Nephron progenitor cell (in vitro differentiated cells): ENCODE measurements at regions not wholly inside any gene's neighbourhood (a gene's known extent, or its start where the extent isn't known, plus 50 kb on each side); places are given as distances from the start of the nearest gene placed in this dataset.
"Not testable (repeated sequence)": the region's sequence is repeated elsewhere in the genome, so short reads cannot be mapped to it uniquely, and the experiment has no call there.

Experiments
- DNase-seq: peaks from one replicate; pipeline ENCODE4 v3.0.0; 2021
- H3K27ac Mint-ChIP-seq: 2 replicates; pipeline ENCODE4 v1.8.0; 2021; ENCODE audit warnings: mild to moderate bottlenecking, moderate library complexity, mixed read lengths
- H3K27me3 Mint-ChIP-seq: 2 replicates; pipeline ENCODE4 v1.8.0; 2021; ENCODE audit warnings: mild to moderate bottlenecking, low read depth, mixed read lengths; ENCODE audit not compliant: poor library complexity
- H3K36me3 Mint-ChIP-seq: 2 replicates; pipeline ENCODE4 v1.8.0; 2021; ENCODE audit warnings: low read depth, mixed read lengths
- H3K4me1 Mint-ChIP-seq: 2 replicates; pipeline ENCODE4 v1.8.0; 2021; ENCODE audit warnings: mixed read lengths
- H3K4me3 Mint-ChIP-seq: 2 replicates; pipeline ENCODE4 v1.8.0; 2021; ENCODE audit warnings: mild to moderate bottlenecking, moderate library complexity, mixed read lengths
- H3K9me3 Mint-ChIP-seq: 2 replicates; pipeline ENCODE4 v1.8.0; 2021; ENCODE audit warnings: mild to moderate bottlenecking, moderate library complexity, mixed read lengths
- TF ChIP-seq, protein P1 (sequence below): fragments of 200-600 bp; sonication (generic); IDR thresholded peaks from 2 replicates; pipeline ENCODE4 v1.5.0; 2021; ENCODE audit warnings: antibody characterized with exemption

DNA sequence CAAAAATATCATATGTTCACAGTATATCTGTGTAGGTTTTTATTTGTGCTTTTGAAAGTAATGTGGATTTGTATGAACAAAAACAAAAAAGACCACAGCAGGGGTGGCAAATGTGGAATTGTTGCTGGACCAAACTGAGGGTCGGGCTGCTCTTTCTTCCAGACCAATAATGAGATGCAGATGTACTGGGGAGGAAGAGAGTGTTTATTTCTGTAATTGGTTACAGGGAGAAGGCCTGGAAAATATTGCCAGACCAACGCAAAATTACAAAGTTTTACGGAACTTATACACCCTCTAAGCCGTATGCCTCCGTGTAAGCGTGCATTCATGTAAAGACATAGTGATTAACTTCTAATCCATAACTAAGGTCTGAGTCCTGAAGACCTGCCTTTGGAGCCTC lies 353.9 kb upstream of the C16orf82 start:
- Mint-ChIP-seq H3K9me3 (no peaks in the 10 kb centered on the region), H3K27me3 (peaks cover 2% of the 10 kb centered on the region), H3K4me3 (no peak overlapping the region), H3K4me1 (peaks cover 40% of the 10 kb centered on the region), H3K36me3 (no peaks in the 10 kb centered on the region), H3K27ac (no peak overlapping the region)
- no peak for DNase-seq
- TF ChIP-seq, protein P1, sequence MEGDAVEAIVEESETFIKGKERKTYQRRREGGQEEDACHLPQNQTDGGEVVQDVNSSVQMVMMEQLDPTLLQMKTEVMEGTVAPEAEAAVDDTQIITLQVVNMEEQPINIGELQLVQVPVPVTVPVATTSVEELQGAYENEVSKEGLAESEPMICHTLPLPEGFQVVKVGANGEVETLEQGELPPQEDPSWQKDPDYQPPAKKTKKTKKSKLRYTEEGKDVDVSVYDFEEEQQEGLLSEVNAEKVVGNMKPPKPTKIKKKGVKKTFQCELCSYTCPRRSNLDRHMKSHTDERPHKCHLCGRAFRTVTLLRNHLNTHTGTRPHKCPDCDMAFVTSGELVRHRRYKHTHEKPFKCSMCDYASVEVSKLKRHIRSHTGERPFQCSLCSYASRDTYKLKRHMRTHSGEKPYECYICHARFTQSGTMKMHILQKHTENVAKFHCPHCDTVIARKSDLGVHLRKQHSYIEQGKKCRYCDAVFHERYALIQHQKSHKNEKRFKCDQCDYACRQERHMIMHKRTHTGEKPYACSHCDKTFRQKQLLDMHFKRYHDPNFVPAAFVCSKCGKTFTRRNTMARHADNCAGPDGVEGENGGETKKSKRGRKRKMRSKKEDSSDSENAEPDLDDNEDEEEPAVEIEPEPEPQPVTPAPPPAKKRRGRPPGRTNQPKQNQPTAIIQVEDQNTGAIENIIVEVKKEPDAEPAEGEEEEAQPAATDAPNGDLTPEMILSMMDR: no peak

DNA sequence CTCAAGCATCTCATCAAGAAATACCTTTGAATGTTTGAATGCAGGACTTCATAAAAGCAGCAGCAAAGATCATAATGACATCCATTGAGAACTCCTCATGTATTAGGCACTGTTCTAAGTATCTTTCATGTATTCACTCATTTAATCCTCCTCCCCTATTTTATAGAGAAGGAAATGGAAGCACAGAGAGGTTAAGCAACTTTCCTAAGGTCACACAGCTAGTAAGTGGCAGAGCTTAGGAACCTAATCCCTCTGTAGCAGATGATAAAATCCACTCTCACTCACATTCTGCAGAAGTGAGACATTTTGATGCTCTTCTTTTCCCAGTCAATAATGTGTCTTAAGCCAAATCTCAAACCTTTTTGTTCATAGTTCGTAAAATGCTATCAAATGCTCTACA lies 350.8 kb upstream of the C16orf82 start:
- TF ChIP-seq, protein P1: no peak
- Mint-ChIP-seq H3K27me3 (peaks cover 8% of the 10 kb centered on the region), H3K4me3 (no peak overlapping the region), H3K9me3 (no peaks in the 10 kb centered on the region), H3K36me3 (no peaks in the 10 kb centered on the region), H3K4me1 (peaks cover 26% of the 10 kb centered on the region), H3K27ac (no peak overlapping the region)
- DNase-seq: no peak

DNA sequence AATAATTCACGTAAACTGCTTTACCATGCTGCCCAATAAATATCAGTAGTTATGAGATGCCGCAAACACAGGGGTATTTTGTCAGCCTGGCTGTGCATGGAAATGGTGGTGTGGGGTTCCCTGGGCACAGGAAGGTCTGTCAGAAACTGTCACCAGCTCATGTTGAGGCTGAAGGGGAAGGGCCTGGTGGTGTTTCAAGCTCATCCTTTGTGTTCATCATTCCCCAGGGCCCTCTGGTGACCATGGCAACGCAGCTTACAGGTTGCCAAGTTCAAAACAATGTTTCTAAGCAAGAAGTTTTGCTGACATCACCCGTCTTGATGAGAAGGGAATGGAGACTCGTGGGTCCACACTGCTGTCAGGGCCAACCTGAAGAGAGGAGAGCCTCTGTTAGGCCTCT lies 348.9 kb upstream of the C16orf82 start:
- peaks cover 25% of the 10 kb centered on the region for H3K4me1 Mint-ChIP-seq
- peaks cover 8% of the 10 kb centered on the region for H3K27me3 Mint-ChIP-seq
- no peak overlapping the region for H3K27ac Mint-ChIP-seq
- TF ChIP-seq, protein P1: no peak
- peak; percentile 30 for DNase-seq
- no peaks in the 10 kb centered on the region for H3K9me3 Mint-ChIP-seq
- no peak overlapping the region for H3K4me3 Mint-ChIP-seq
- no peaks in the 10 kb centered on the region for H3K36me3 Mint-ChIP-seq

DNA sequence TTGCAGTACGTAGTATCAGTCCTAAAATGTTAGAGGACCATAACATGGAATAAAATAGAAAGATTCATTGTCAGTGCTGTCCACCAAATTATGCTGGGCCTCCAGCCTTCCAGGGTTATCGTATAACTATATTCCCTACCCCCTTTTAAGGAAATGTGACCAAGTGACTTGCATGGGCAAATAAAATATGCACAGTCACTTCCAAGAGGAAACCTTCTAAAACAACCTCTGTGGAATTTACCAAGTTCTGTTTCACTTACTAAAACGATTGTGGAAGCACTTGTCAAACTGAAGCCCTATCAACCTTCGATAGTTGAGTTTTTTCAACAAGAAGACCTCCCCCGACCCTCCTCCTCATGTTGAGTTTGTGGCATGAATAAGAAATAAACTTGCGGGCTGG lies 345.4 kb upstream of the C16orf82 start:
- H3K27me3 Mint-ChIP-seq: peaks cover 11% of the 10 kb centered on the region
- H3K9me3 Mint-ChIP-seq: no peaks in the 10 kb centered on the region
- TF ChIP-seq, protein P1: no peak
- DNase-seq: no peak
- peaks cover 29% of the 10 kb centered on the region for H3K4me1 Mint-ChIP-seq
- H3K4me3 Mint-ChIP-seq: no peak overlapping the region
- H3K27ac Mint-ChIP-seq: no peak overlapping the region
- H3K36me3 Mint-ChIP-seq: no peaks in the 10 kb centered on the region

DNA sequence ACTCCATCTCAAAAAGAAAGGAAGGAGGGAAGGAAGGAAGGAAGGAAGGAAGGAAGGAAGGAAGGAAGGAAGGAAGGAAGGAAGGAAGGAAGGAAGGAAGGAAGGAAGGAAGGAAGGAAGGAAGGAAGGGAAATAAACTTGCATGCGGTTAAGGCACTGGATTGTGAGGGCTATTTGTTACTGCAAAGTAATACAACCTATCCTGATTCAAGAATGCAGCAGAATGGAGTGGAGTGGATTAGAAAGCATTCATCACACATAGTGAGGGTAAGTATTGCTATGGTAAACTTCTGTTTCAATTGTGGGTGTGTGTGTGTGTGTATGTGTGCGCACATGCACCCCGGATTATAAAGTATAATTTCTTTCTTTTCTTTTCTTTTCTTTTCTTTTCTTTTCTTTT lies 344.8 kb upstream of the C16orf82 start:
- H3K4me3 Mint-ChIP-seq, DNase-seq, H3K36me3 Mint-ChIP-seq, H3K9me3 Mint-ChIP-seq, H3K27ac Mint-ChIP-seq: not testable (repeated sequence)
- H3K4me1 Mint-ChIP-seq: peaks cover 34% of the 10 kb centered on the region
- H3K27me3 Mint-ChIP-seq: peaks cover 15% of the 10 kb centered on the region

DNA sequence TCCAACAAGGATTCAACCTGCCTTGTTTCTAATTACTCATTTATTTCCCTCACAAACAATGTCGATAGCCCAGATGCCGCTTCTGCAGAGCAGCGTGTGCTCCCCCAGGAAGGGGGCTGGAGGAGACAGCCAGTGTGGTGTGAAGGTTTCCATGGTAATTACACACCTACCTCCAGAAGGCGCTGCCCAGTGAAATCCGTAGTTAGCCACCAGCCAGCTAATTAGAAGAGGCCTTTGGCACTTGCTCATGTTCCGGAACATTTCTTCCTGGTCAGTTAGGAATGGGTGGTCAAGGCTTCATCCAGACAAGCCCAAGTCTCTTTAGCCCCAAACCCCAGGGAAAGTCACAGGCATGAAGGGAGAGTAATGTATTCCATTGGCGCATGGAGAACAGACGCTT lies 342.5 kb upstream of the C16orf82 start:
- no peak for DNase-seq
- H3K4me1 Mint-ChIP-seq: peaks cover 47% of the 10 kb centered on the region
- H3K4me3 Mint-ChIP-seq: no peak overlapping the region
- TF ChIP-seq, protein P1: no peak
- peaks cover 22% of the 10 kb centered on the region for H3K27me3 Mint-ChIP-seq
- H3K9me3 Mint-ChIP-seq: peaks cover 2% of the 10 kb centered on the region
- peak overlapping the region; percentile 73 for H3K27ac Mint-ChIP-seq
- no peaks in the 10 kb centered on the region for H3K36me3 Mint-ChIP-seq
